ENCODE measurements at regions not wholly inside any gene's neighbourhood (a gene's known extent, or its start where the extent isn't known, plus 50 kb on each side); places are given as distances from the start of the nearest gene placed in this dataset.

GRCh38 chr20:56839222-56839621 lies 210.1 kb downstream of the TFAP2C start:
- no peak overlapping the region for H3K9ac ChIP-seq (ENCODE audit: control insufficient read depth, insufficient read depth, low read length)
- H3K4me2 ChIP-seq (ENCODE audit: control insufficient read depth, insufficient read depth), result no peak overlapping the region
- ChIA-PET POLR2A (no interaction called here), SMC1A (ENCODE audit: uncharacterized antibody, unreplicated experiment) (no interaction called here), CTCF (no interaction called here), RAD21 (ENCODE audit: unreplicated experiment) (no interaction called here)
- ATAC-seq, result no peak
- no peak overlapping the region for H3K27ac ChIP-seq (ENCODE audit: control insufficient read depth, insufficient read depth)
- intact Hi-C loops (cut with micrococcal nuclease; ENCODE audit: unreplicated experiment), result no loop called here
- no peak for DNase-seq (ENCODE audit: low read depth, low spot score)
- H3K4me1 ChIP-seq (ENCODE audit: control insufficient read depth, insufficient read depth, low read length), result no peaks in the 10 kb centered on the region; the same call in 1 of the 2 replicates
- no peak overlapping the region for H3K4me3 ChIP-seq
- in situ Hi-C loops (cut with MboI), result no loop called here
- H3K79me2 ChIP-seq (ENCODE audit: control insufficient read depth, insufficient read depth, low read length), result no peaks in the 10 kb centered on the region
- no peaks in the 10 kb centered on the region; the same call in 2 of the 3 replicates for H3K9me3 ChIP-seq (replicated peaks; ENCODE audit: control insufficient read depth, insufficient read depth, low read length)
- TF ChIP-seq TARDBP (IDR thresholded peaks at IDR 0.05; ENCODE audit: borderline replicate concordance), result no peak
- no peak for TF ChIP-seq CBFB (IDR thresholded peaks at IDR 0.05; ENCODE audit: low read depth)
- no peak for TF ChIP-seq POLR2AphosphoS5 (IDR thresholded peaks at IDR 0.05; ENCODE audit: low read length)
- no peak for TF ChIP-seq KAT2A (conservative IDR thresholded peaks at IDR 0.05; ENCODE audit: control insufficient read depth, low read depth, low read length)
- no peak for TF ChIP-seq IRF4 (IDR thresholded peaks at IDR 0.05; ENCODE audit: low read depth, low read length)
- no peak for TF ChIP-seq EGR1 (IDR thresholded peaks at IDR 0.05; ENCODE audit: borderline replicate concordance in 1 of 2, low read depth in 2 of 2, low read length in 2 of 2)
- no peak for TF ChIP-seq RELA (IDR thresholded peaks at IDR 0.05; ENCODE audit: borderline replicate concordance, partially characterized antibody)
- TF ChIP-seq, protein P1, sequence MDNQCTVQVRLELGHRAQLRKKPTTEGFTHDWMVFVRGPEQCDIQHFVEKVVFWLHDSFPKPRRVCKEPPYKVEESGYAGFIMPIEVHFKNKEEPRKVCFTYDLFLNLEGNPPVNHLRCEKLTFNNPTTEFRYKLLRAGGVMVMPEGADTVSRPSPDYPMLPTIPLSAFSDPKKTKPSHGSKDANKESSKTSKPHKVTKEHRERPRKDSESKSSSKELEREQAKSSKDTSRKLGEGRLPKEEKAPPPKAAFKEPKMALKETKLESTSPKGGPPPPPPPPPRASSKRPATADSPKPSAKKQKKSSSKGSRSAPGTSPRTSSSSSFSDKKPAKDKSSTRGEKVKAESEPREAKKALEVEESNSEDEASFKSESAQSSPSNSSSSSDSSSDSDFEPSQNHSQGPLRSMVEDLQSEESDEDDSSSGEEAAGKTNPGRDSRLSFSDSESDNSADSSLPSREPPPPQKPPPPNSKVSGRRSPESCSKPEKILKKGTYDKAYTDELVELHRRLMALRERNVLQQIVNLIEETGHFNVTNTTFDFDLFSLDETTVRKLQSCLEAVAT (IDR thresholded peaks at IDR 0.05), result no peak
- TF ChIP-seq ATF3 (IDR thresholded peaks at IDR 0.05; ENCODE audit: borderline replicate concordance, extremely low read depth, low read depth, low read length), result no peak
- no peak for TF ChIP-seq MXI1 (IDR thresholded peaks at IDR 0.05; ENCODE audit: low read depth, low read length)
- no peak for TF ChIP-seq EZH2 (IDR thresholded peaks at IDR 0.05; ENCODE audit: borderline replicate concordance, control insufficient read depth, low read depth, low read length)
- no peak for TF ChIP-seq SUPT20H (IDR thresholded peaks at IDR 0.05; ENCODE audit: borderline replicate concordance, control insufficient read depth, low read depth, low read length)
- TF ChIP-seq IRF5 (IDR thresholded peaks at IDR 0.05; ENCODE audit: borderline replicate concordance), result no peak
- no peak for TF ChIP-seq STAT1 (conservative IDR thresholded peaks at IDR 0.05)
- no peak for TF ChIP-seq RB1 (IDR thresholded peaks at IDR 0.05; ENCODE audit: borderline replicate concordance)
- TF ChIP-seq MEF2A (IDR thresholded peaks at IDR 0.05; ENCODE audit: insufficient read depth, low read depth, low read length), result no peak
- no peak for TF ChIP-seq ZNF384 (IDR thresholded peaks at IDR 0.05; ENCODE audit: borderline replicate concordance, low read depth, low read length)
- no peak for TF ChIP-seq NBN (IDR thresholded peaks at IDR 0.05)
- TF ChIP-seq NR2F1 (conservative IDR thresholded peaks at IDR 0.05), result no peak
- no peak for TF ChIP-seq BMI1 (IDR thresholded peaks at IDR 0.05; ENCODE audit: borderline replicate concordance)
- no peak overlapping the region for H2AFZ ChIP-seq (ENCODE audit: control insufficient read depth, low read depth, low read length)
- BruUV-seq (replicated peaks), result no TSS peak
- no peaks in the 10 kb centered on the region for H4K20me1 ChIP-seq (ENCODE audit: control insufficient read depth, insufficient read depth)
- WGBS (ENCODE audit: insufficient coverage, insufficient replicate concordance, low lambda C conversion rate, missing lambda C conversion rate), result 17% methylated on average over 2 of the region's 2 CpGs
- no peaks in the 10 kb centered on the region for H3K27me3 ChIP-seq (replicated peaks in 1 of 2; ENCODE audit: control insufficient read depth in 2 of 2, insufficient read depth in 2 of 2, low read length in 1 of 2)
- no peak for FAIRE-seq
- no peaks in the 10 kb centered on the region for H3K36me3 ChIP-seq (ENCODE audit: control insufficient read depth in 2 of 2, insufficient read depth in 2 of 2, low read length in 1 of 2)
